ENCODE measurements at regions not wholly inside any gene's neighbourhood (a gene's known extent, or its start where the extent isn't known, plus 50 kb on each side); places are given as distances from the start of the nearest gene placed in this dataset.

DNA sequence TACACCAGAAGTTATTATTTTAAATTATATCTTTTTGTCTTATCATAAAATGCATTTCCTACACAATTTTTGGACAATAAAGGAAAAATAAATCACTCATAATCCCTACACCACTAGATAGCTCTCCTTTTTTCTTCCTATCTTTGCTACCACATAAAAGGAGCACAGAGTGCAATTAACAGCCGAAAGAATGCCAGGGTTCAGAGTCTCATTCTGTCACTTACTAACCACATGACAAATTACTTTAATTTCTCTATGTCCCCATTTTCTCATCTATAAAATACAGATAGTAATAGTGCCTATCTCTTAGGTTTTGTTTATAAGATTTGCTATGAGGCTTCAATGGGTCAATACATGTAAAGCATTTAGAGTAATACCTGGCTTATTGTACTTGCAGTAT, 158.7 kb upstream of the GRIN3A start:
- Histone ChIP-seq H2AFZ (ENCODE audit: low read length) (no peak overlapping the region), H3K4me2 (ENCODE audit: low read depth, low read length) (no peak overlapping the region), H3K4me3 (replicated peaks in 1 of 3; ENCODE audit: insufficient read depth in 1 of 3, low read depth in 2 of 3, low read length in 3 of 3) (no peak overlapping the region), H3K27ac (ENCODE audit: extremely low read length, insufficient read depth, low read length) (no peak overlapping the region), H3K9ac (ENCODE audit: insufficient read depth, low read depth, low read length) (no peak overlapping the region), H4K20me1 (ENCODE audit: insufficient read depth, low read length) (no peaks in the 10 kb centered on the region), H3K79me2 (ENCODE audit: insufficient read depth, low read length) (no peaks in the 10 kb centered on the region), H3K9me3 (ENCODE audit: low read length) (no peaks in the 10 kb centered on the region), H3K36me3 (replicated peaks in 1 of 2; ENCODE audit: control insufficient read depth in 1 of 2, insufficient read depth in 2 of 2, low read length in 2 of 2) (no peaks in the 10 kb centered on the region), H3K4me1 (ENCODE audit: insufficient read depth, low read length) (no peaks in the 10 kb centered on the region), H3K27me3 (ENCODE audit: control insufficient read depth in 1 of 2, insufficient read depth in 2 of 2, low read length in 2 of 2) (no peaks in the 10 kb centered on the region)
- ChIA-PET CTCF (ENCODE audit: low intra/inter-chr PET ratio, low total read pairs) (no interaction called here), POLR2A (no interaction called here)
- FAIRE-seq (no peak), ATAC-seq (no peak), DNase-seq (ENCODE audit: low spot score) (no peak)
- WGBS (ENCODE audit: low lambda C conversion rate) = 26% methylated on average over 1 of the region's 1 CpG
- no peak for TF ChIP-seq MNT (IDR thresholded peaks at IDR 0.05)
- TF ChIP-seq SRY (CRISPR knock-in tag; IDR thresholded peaks at IDR 0.05) = no peak
- no peak for TF ChIP-seq ZNF572 (CRISPR knock-in tag; IDR thresholded peaks at IDR 0.05)
- no peak for TF ChIP-seq NFE2L2 (IDR thresholded peaks at IDR 0.05; ENCODE audit: low read length)
- no peak for TF ChIP-seq PPARG (CRISPR knock-in tag; conservative IDR thresholded peaks at IDR 0.05)
- no peak for TF ChIP-seq GABPA (IDR thresholded peaks at IDR 0.05; ENCODE audit: low read depth, low read length)
- TF ChIP-seq GABPA (CRISPR knock-in tag; IDR thresholded peaks at IDR 0.05; ENCODE audit: low read depth) = no peak
- TF ChIP-seq HDAC2 (CRISPR knock-in tag; IDR thresholded peaks at IDR 0.05) = no peak
- no peak for TF ChIP-seq CHD2 (IDR thresholded peaks at IDR 0.05; ENCODE audit: low read depth, low read length)
- TF ChIP-seq MZF1 (CRISPR knock-in tag; IDR thresholded peaks at IDR 0.05; ENCODE audit: borderline replicate concordance) = no peak
- no peak for TF ChIP-seq GMEB2 (CRISPR knock-in tag; IDR thresholded peaks at IDR 0.05; ENCODE audit: low read depth)
- no peak for TF ChIP-seq NCOA1 (CRISPR knock-in tag; IDR thresholded peaks at IDR 0.05)
- TF ChIP-seq ZNF18 (CRISPR knock-in tag; IDR thresholded peaks at IDR 0.05; ENCODE audit: insufficient replicate concordance) = no peak
- BruUV-seq (replicated peaks) = no TSS peak
- intact Hi-C loops (cut with micrococcal nuclease; ENCODE audit: unreplicated experiment) (no loop called here), in situ Hi-C loops (cut with HindIII; ENCODE audit: extremely low pct_ligation_motif_present, low pct_unique_long_range_greater_than_20kb) (no loop called here)

Measured in HepG2 (cell line).